ENCODE measurements at regions not wholly inside any gene's neighbourhood (a gene's known extent, or its start where the extent isn't known, plus 50 kb on each side); places are given as distances from the start of the nearest gene placed in this dataset.

DNA sequence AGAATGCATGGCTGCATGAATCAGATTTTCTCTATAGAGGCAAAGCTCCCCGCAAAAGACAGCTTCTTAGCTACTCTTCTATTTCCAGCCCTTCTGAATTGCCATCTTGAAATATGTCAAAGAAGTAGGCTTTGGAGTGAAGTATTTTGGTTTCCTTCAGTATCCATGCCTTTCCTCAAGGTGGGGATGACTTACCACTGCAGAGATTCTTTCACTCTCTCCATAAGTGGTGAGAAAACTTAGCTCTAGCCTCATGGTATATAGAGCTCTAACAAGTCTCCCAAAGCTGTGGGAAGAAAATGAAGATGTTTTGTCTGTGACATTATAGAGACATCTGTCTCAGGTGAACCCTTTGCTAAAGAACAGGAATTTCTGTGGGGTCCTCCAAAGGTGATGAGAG lies 89.6 kb upstream of the ITGB1 start (continued):
- TF ChIP-seq RBBP5 (IDR thresholded peaks at IDR 0.05; ENCODE audit: borderline replicate concordance, low read depth, low read length) (no peak), BRCA1 (IDR thresholded peaks at IDR 0.05; ENCODE audit: low read depth, low read length) (no peak), POLR2AphosphoS5 (IDR thresholded peaks at IDR 0.05; ENCODE audit: low read depth, low read length) (no peak), CEBPB (IDR thresholded peaks at IDR 0.05; ENCODE audit: low read depth, low read length) (no peak)

All from H1 (cell line).